A673 (cell line): ENCODE measurements at regions not wholly inside any gene's neighbourhood (a gene's known extent, or its start where the extent isn't known, plus 50 kb on each side); places are given as distances from the start of the nearest gene placed in this dataset.

Source experiments
- CTCF ChIP-seq: fragments of 300-800, 200-600 bp; sonication (generic); conservative IDR thresholded peaks from 2 replicates; pipeline ENCODE4 v1.5.1; 2017; ENCODE audit warnings: low read depth, mild to moderate bottlenecking, antibody characterized with exemption, low read length, moderate library complexity, mixed read lengths
- EZH2 ChIP-seq: fragments of 200-600 bp; sonication (generic); IDR thresholded peaks from 2 replicates; pipeline ENCODE4 v1.6.1; 2017; ENCODE audit warnings: borderline replicate concordance, low read depth, mild to moderate bottlenecking, mixed read lengths, antibody characterized with exemption, low read length; ENCODE audit not compliant: poor library complexity, severe bottlenecking

GRCh38 chr14:97485201-97485600, 688.0 kb downstream of the VRK1 start:
- TF ChIP-seq CTCF: no peak
- TF ChIP-seq EZH2: no peak
